ENCODE measurements at regions not wholly inside any gene's neighbourhood (a gene's known extent, or its start where the extent isn't known, plus 50 kb on each side); places are given as distances from the start of the nearest gene placed in this dataset.

DNA sequence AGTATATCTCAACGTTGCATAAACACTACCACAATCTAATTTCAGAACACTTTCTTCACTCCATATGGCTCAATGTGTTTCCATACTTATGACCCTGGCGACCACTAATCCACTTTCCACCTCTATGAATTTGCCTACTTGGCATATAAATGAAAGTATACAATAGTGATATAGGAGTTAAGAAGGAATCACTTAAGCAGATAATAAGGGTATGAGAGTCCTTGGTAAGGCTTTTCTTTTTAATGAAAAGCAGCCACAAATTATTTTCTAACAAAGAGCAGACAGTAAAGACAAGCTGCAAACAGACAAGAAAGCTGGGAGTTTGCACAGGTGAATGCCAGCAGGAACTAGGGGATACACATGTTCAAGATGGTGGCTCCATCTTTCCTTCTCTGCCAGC is 615.1 kb upstream of the NUDT12 start:
- DNase-seq (ENCODE audit: low read depth, low spot score): no peak
- H3K9me3 ChIP-seq (ENCODE audit: control insufficient read depth, insufficient read depth, low read length): peaks cover 6% of the 10 kb centered on the region; the same call in 1 of the 2 replicates
- no peak overlapping the region for H3K27ac ChIP-seq (ENCODE audit: low read depth, low read length)
- CTCF ChIA-PET: interaction anchor here (2.7 to 4.9 kb wide), 3 partner anchors 12 to 594 kb away, joined by 20 to 221 read pairs (median 135); no protein-coding TSS in a partner anchor
- POLR2A ChIA-PET: no interaction called here
- TF ChIP-seq, protein P1, sequence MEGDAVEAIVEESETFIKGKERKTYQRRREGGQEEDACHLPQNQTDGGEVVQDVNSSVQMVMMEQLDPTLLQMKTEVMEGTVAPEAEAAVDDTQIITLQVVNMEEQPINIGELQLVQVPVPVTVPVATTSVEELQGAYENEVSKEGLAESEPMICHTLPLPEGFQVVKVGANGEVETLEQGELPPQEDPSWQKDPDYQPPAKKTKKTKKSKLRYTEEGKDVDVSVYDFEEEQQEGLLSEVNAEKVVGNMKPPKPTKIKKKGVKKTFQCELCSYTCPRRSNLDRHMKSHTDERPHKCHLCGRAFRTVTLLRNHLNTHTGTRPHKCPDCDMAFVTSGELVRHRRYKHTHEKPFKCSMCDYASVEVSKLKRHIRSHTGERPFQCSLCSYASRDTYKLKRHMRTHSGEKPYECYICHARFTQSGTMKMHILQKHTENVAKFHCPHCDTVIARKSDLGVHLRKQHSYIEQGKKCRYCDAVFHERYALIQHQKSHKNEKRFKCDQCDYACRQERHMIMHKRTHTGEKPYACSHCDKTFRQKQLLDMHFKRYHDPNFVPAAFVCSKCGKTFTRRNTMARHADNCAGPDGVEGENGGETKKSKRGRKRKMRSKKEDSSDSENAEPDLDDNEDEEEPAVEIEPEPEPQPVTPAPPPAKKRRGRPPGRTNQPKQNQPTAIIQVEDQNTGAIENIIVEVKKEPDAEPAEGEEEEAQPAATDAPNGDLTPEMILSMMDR (IDR thresholded peaks at IDR 0.05; ENCODE audit: low read depth, low read length): no peak
- H3K27me3 ChIP-seq (ENCODE audit: control insufficient read depth, insufficient read depth, low read length): no peaks in the 10 kb centered on the region
- H3K4me3 ChIP-seq (ENCODE audit: low read depth, low read length): no peak overlapping the region

DNA sequence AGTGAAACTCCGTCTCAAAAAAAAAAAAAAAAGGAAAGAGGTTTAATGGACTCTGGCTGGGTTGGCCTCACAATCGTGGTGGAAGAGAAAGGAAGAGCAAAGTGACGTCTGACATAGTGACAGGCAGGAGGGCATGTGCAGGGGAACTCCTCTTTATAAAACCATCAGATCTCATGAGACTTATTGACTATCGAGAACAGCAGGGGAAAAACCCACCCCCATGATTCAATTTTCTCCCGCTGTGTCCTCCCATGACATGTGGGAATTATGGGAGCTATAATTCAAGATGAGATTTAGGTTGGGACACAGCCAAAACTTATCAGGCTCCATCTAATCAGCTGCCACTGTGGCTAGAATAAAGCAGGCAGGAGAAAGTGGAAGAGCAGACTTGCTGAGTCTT is 610.4 kb upstream of the NUDT12 start:
- ChIA-PET POLR2A (no interaction called here), CTCF (no interaction called here)
- Histone ChIP-seq H3K9me3 (ENCODE audit: control insufficient read depth, insufficient read depth, low read length) (no peaks in the 10 kb centered on the region), H3K27ac (ENCODE audit: low read depth, low read length) (no peak overlapping the region), H3K4me3 (ENCODE audit: low read depth, low read length) (no peak overlapping the region), H3K27me3 (ENCODE audit: control insufficient read depth, insufficient read depth, low read length) (no peaks in the 10 kb centered on the region)
- no peak for DNase-seq (ENCODE audit: low read depth, low spot score)
- TF ChIP-seq, protein P1 (IDR thresholded peaks at IDR 0.05; ENCODE audit: low read depth, low read length): no peak

DNA sequence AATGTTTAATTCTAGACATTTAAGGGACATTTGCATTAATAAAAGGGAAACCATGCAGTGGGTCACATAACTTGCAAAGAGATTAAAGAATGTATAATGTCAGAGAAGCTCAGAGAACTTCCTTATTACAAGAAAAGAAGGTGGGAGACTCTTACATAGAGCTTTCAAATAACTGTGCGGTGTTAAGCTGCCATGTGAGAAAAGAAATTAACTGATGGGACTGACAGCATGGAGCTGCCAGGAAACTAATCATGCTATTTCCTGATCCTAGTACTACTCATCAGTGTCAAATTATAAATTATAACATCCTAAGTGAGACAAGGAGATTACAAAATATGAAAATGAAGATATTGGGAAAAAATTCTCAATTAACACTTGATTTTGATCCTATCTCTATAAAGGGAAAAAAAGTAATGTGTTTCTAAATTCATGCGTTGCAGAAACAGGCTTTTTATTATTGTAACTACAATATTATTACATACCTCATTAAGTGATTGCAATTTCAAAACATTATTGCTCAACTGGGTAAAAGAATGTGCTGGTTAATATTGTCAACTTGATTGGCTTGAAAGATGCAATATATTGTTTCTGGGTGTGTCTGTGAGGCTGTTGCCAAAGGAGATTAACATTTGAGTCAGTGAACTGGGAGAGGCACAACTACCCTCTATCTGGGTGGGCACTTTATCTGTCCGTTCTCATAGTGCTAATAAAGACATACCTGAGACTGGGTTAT is 609.5 kb upstream of the NUDT12 start:
- Histone ChIP-seq H3K27me3 (ENCODE audit: control insufficient read depth, insufficient read depth, low read length) (no peaks in the 10 kb centered on the region), H3K27ac (ENCODE audit: low read depth, low read length) (no peak overlapping the region), H3K4me3 (ENCODE audit: low read depth, low read length) (no peak overlapping the region), H3K9me3 (ENCODE audit: control insufficient read depth, insufficient read depth, low read length) (no peaks in the 10 kb centered on the region)
- DNase-seq (ENCODE audit: low read depth, low spot score): no peak
- TF ChIP-seq, protein P1 (IDR thresholded peaks at IDR 0.05; ENCODE audit: low read depth, low read length): no peak
- ChIA-PET CTCF (interaction anchor here (1.6 kb wide), 2 partner anchors 8 to 364 kb away, joined by 4 to 6 read pairs; no protein-coding TSS in a partner anchor), POLR2A (no interaction called here)

DNA sequence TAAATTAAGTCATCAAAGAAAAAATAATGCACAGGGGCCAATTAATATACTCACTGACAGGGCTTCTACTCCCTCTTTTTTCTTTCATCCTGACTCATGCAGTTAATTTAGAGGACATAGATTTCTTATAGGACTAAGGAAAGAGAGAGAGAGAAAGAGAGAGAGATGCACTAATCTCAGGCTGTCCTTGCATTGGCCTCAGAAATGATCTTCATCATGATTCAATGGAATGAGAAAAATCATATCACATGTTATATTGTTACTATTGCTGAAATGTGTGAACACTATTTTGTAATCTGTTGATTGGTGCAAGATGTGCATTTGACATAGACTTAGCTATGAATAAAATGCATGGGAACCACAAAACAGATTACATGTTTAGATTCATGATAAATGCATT is 608.3 kb upstream of the NUDT12 start:
- Histone ChIP-seq H3K4me3 (ENCODE audit: low read depth, low read length) (no peak overlapping the region), H3K9me3 (ENCODE audit: control insufficient read depth, insufficient read depth, low read length) (no peaks in the 10 kb centered on the region), H3K27me3 (ENCODE audit: control insufficient read depth, insufficient read depth, low read length) (no peaks in the 10 kb centered on the region), H3K27ac (ENCODE audit: low read depth, low read length) (no peak overlapping the region)
- TF ChIP-seq, protein P1 (IDR thresholded peaks at IDR 0.05; ENCODE audit: low read depth, low read length): no peak
- ChIA-PET POLR2A (no interaction called here), CTCF (interaction anchor here (1.1 to 1.6 kb wide), 3 partner anchors 9 to 584 kb away, joined by 3 to 6 read pairs (median 4); no protein-coding TSS in a partner anchor)
- DNase-seq (ENCODE audit: low read depth, low spot score): no peak

GRCh38 chr5:104146652-104147051 is 584.1 kb upstream of the NUDT12 start:
- TF ChIP-seq, protein P1 (IDR thresholded peaks at IDR 0.05; ENCODE audit: low read depth, low read length): no peak
- no peaks in the 10 kb centered on the region for H3K27me3 ChIP-seq (ENCODE audit: control insufficient read depth, insufficient read depth, low read length)
- H3K4me3 ChIP-seq (ENCODE audit: low read depth, low read length): no peak overlapping the region
- no peaks in the 10 kb centered on the region for H3K9me3 ChIP-seq (ENCODE audit: control insufficient read depth, insufficient read depth, low read length)
- CTCF ChIA-PET: no interaction called here
- no peak for DNase-seq (ENCODE audit: low read depth, low spot score)
- POLR2A ChIA-PET: no interaction called here
- H3K27ac ChIP-seq (ENCODE audit: low read depth, low read length): no peak overlapping the region
